H1 (cell line): ENCODE measurements at regions not wholly inside any gene's neighbourhood (a gene's known extent, or its start where the extent isn't known, plus 50 kb on each side); places are given as distances from the start of the nearest gene placed in this dataset.

Experiments used
- CTCF ChIA-PET: fragments of 300-600 bp; sonication (Branson Sonifier 250); formaldehyde crosslinking; loops from one replicate; lab custom pipeline; 2021; ENCODE audit not compliant: partially characterized antibody; lab: Charles Lee
- POLR2A ChIA-PET: fragments of 300-600 bp; sonication (Branson Sonifier 250); formaldehyde crosslinking; loops from one replicate; lab custom pipeline; 2021; ENCODE audit warnings: inconsistent platforms; ENCODE audit not compliant: partially characterized antibody; lab: Charles Lee
- DNase-seq, 2 experiments: peaks; one replicate each; pipeline versions ENCODE4 v3.0.0 to v3.0.0-alpha.2; 2010 to 2022; ENCODE audit warnings: low spot score in 2 of 2, low read depth in 1 of 2, mixed read lengths in 1 of 2
- FAIRE-seq: peaks from 2 replicates; lab custom pipeline; 2011; peaks lifted over from hg19 to GRCh38; lab: Jason Lieb, UNC
- H2AFZ ChIP-seq: 2 replicates; pipeline ENCODE4 v1.8.1; 2012; ENCODE audit warnings: low read length, inconsistent platforms
- H2AK5ac ChIP-seq: 2 replicates; pipeline ENCODE4 v1.6.1; 2013; ENCODE audit warnings: low read depth, low read length
- H2BK120ac ChIP-seq: replicated peaks from 2 replicates; pipeline ENCODE3; 2013; ENCODE audit warnings: low read depth, low read length, inconsistent platforms
- H2BK12ac ChIP-seq: 2 replicates; pipeline ENCODE4 v1.6.1; 2013; ENCODE audit warnings: low read depth, low read length
- H2BK15ac ChIP-seq: 2 replicates; pipeline ENCODE4 v1.6.1; 2013; ENCODE audit warnings: low read length
- H2BK20ac ChIP-seq: 2 replicates; pipeline ENCODE4 v1.6.1; 2013; ENCODE audit warnings: low read length
- H2BK5ac ChIP-seq: 2 replicates; pipeline ENCODE4 v1.6.1; 2013; ENCODE audit warnings: low read depth, low read length
- H3K14ac ChIP-seq: 2 replicates; pipeline ENCODE4 v1.6.1; 2013; ENCODE audit warnings: inconsistent platforms; ENCODE audit not compliant: insufficient read length
- H3K18ac ChIP-seq: 2 replicates; pipeline ENCODE4 v1.6.1; 2013; ENCODE audit warnings: low read length; ENCODE audit errors: extremely low read depth
- H3K23ac ChIP-seq: 2 replicates; pipeline ENCODE4 v1.6.1; 2013; ENCODE audit warnings: inconsistent platforms; ENCODE audit not compliant: insufficient read length
- H3K23me2 ChIP-seq: 2 replicates; pipeline ENCODE4 v1.6.1; 2013; ENCODE audit warnings: low read depth, low read length
- H3K27ac ChIP-seq: 2 replicates; pipeline ENCODE4 v1.6.1; 2011; ENCODE audit warnings: low read depth, low read length, inconsistent platforms
- H3K27me3 ChIP-seq, 4 experiments: replicated peaks in 1 of 4; 1 replicate in 1 of 4; 2 replicates in 3 of 4; pipeline versions ENCODE4 v1.6.1 to v1.8.1; 2011 to 2013; ENCODE audit warnings: low read length in 3 of 4, mild to moderate bottlenecking in 3 of 4, inconsistent platforms in 2 of 4, mixed read lengths in 2 of 4, moderate library complexity in 1 of 4; ENCODE audit not compliant: control insufficient read depth in 3 of 4, insufficient read depth in 3 of 4; ENCODE audit errors: extremely low read depth in 1 of 4
- H3K36me3 ChIP-seq, 4 experiments: 2 replicates each; pipeline versions ENCODE4 v1.6.1 to v1.8.1; 2011 to 2013; ENCODE audit warnings: mild to moderate bottlenecking in 4 of 4, low read length in 3 of 4, moderate library complexity in 2 of 4, control low read depth in 1 of 4, inconsistent platforms in 1 of 4; ENCODE audit not compliant: insufficient read depth in 4 of 4, control insufficient read depth in 2 of 4
- H3K4ac ChIP-seq: replicated peaks from 2 replicates; pipeline ENCODE3; 2013; ENCODE audit warnings: low read length, low read depth, mixed read lengths, inconsistent platforms; ENCODE audit not compliant: insufficient read length
- H3K4me1 ChIP-seq, 4 experiments: replicated peaks in 1 of 4; 1 replicate in 1 of 4; 2 replicates in 3 of 4; pipeline versions ENCODE4 v1.6.1 to v1.8.1; 2011 to 2013; ENCODE audit warnings: low read length in 3 of 4, inconsistent platforms in 2 of 4, mixed read lengths in 1 of 4; ENCODE audit not compliant: insufficient read depth in 4 of 4, control insufficient read depth in 3 of 4
- H3K4me2 ChIP-seq, 2 experiments: 2 replicates each; pipeline versions ENCODE4 v1.6.1 to v1.8.1; 2011 to 2013; ENCODE audit warnings: low read depth in 2 of 2, low read length in 2 of 2, control low read depth in 1 of 2, inconsistent platforms in 1 of 2, mild to moderate bottlenecking in 1 of 2; ENCODE audit not compliant: insufficient read depth in 1 of 2
- H3K4me3 ChIP-seq, 4 experiments: fragments of 200-600, 300-600 bp in 1 of 4; sonication (generic), shearing (Covaris generic), sonication (Bioruptor Twin) in 1 of 4; 2 replicates each; pipeline versions ENCODE4 v1.5.1 to v1.8.1; 2011 to 2016; ENCODE audit warnings: low read length in 4 of 4, low read depth in 3 of 4, control low read depth in 2 of 4, inconsistent platforms in 2 of 4, mild to moderate bottlenecking in 2 of 4, mixed read lengths in 1 of 4, moderate library complexity in 1 of 4; ENCODE audit not compliant: insufficient read depth in 2 of 4; ENCODE audit errors: extremely low read depth in 1 of 4
- H3K56ac ChIP-seq: replicated peaks from 2 replicates; pipeline ENCODE3; 2013; ENCODE audit warnings: low read depth, mild to moderate bottlenecking, mixed read lengths, low read length, inconsistent platforms; ENCODE audit not compliant: insufficient read length
- H3K79me1 ChIP-seq: 2 replicates; pipeline ENCODE4 v1.6.1; 2013; ENCODE audit warnings: low read depth, low read length, control low read depth
- H3K79me2 ChIP-seq, 2 experiments: 2 replicates each; pipeline versions ENCODE4 v1.6.1 to v1.8.1; 2012 to 2013; ENCODE audit warnings: low read length in 2 of 2, mild to moderate bottlenecking in 2 of 2, inconsistent platforms in 1 of 2; ENCODE audit not compliant: insufficient read depth in 2 of 2, control insufficient read depth in 1 of 2
- H3K9ac ChIP-seq, 4 experiments: replicated peaks in 1 of 4; 1 replicate in 1 of 4; 2 replicates in 3 of 4; pipeline versions ENCODE4 v1.6.1 to v1.8.1; 2011 to 2013; ENCODE audit warnings: low read depth in 3 of 4, low read length in 3 of 4, control low read depth in 2 of 4, mild to moderate bottlenecking in 2 of 4, moderate library complexity in 2 of 4, inconsistent platforms in 1 of 4; ENCODE audit errors: extremely low read depth in 1 of 4
- H3K9me3 ChIP-seq, 2 experiments: 2 replicates each; pipeline versions ENCODE4 v1.6.1 to v1.8.1; 2012 to 2013; ENCODE audit warnings: mild to moderate bottlenecking in 2 of 2, moderate library complexity in 2 of 2, control low read depth in 1 of 2, inconsistent platforms in 1 of 2, low read depth in 1 of 2, low read length in 1 of 2, mixed read lengths in 1 of 2; ENCODE audit not compliant: insufficient read depth in 2 of 2
- H4K20me1 ChIP-seq, 2 experiments: replicated peaks in 1 of 2; 2 replicates each; pipeline versions ENCODE3 to v1.8.1; 2011 to 2013; ENCODE audit warnings: inconsistent platforms in 2 of 2, low read length in 2 of 2, mild to moderate bottlenecking in 1 of 2; ENCODE audit not compliant: insufficient read depth in 2 of 2, control insufficient read depth in 1 of 2
- H4K5ac ChIP-seq: 2 replicates; pipeline ENCODE4 v1.6.1; 2013; ENCODE audit warnings: low read length, low read depth, mixed read lengths, inconsistent platforms; ENCODE audit not compliant: insufficient read length
- H4K8ac ChIP-seq: 2 replicates; pipeline ENCODE4 v1.8.0; 2013; ENCODE audit warnings: mild to moderate bottlenecking, moderate library complexity, low read length, inconsistent platforms; ENCODE audit not compliant: insufficient read depth; ENCODE audit errors: extremely low read depth
- H4K91ac ChIP-seq: replicated peaks from 2 replicates; pipeline ENCODE3; 2013; ENCODE audit warnings: low read length, mixed read lengths, inconsistent platforms; ENCODE audit not compliant: insufficient read length
- CHD2 ChIP-seq: IDR thresholded peaks from 2 replicates; pipeline ENCODE4 v1.6.1; 2012; ENCODE audit warnings: low read length, improper control_type of control experiment
- CREB1 ChIP-seq: IDR thresholded peaks from 2 replicates; pipeline ENCODE4 v1.6.1; 2012; ENCODE audit warnings: inconsistent platforms
- GABPA ChIP-seq: IDR thresholded peaks from 2 replicates; pipeline ENCODE4 v1.6.1; 2011; ENCODE audit warnings: mild to moderate bottlenecking, low read length, moderate library complexity, borderline replicate concordance; ENCODE audit not compliant: insufficient read depth
- KDM1A ChIP-seq: fragments of 200-600, 300-600 bp; sonication (generic); IDR thresholded peaks from 2 replicates; pipeline ENCODE4 v1.7.1; 2016; ENCODE audit warnings: mild to moderate bottlenecking, low read length, borderline replicate concordance
- NANOG ChIP-seq: IDR thresholded peaks from 2 replicates; pipeline ENCODE4 v1.6.1; 2011; ENCODE audit warnings: low read length, low read depth, mild to moderate bottlenecking, inconsistent platforms; ENCODE audit not compliant: insufficient read depth, poor library complexity, severe bottlenecking
- POU5F1 ChIP-seq: IDR thresholded peaks from 2 replicates; pipeline ENCODE4 v1.6.1; 2011; ENCODE audit warnings: low read depth, mild to moderate bottlenecking, low read length, moderate library complexity
- RAD21 ChIP-seq, 2 experiments: IDR thresholded peaks in 1 of 2; conservative IDR thresholded peaks in 1 of 2; 2 replicates each; pipeline ENCODE4 v1.6.1; 2011; ENCODE audit warnings: low read depth in 2 of 2, low read length in 2 of 2, improper control_type of control experiment in 1 of 2, inconsistent platforms in 1 of 2, mild to moderate bottlenecking in 1 of 2, moderate library complexity in 1 of 2
- RNF2 ChIP-seq: fragments of 200-900, 300-1000 bp; sonication (generic); IDR thresholded peaks from 2 replicates; pipeline ENCODE4 v1.7.1; 2016; ENCODE audit warnings: borderline replicate concordance, low read depth, mild to moderate bottlenecking, antibody characterized with exemption, low read length; ENCODE audit not compliant: poor library complexity, severe bottlenecking; ENCODE audit errors: missing control alignments
- RXRA ChIP-seq: IDR thresholded peaks from 2 replicates; pipeline ENCODE4 v1.6.1; 2011; ENCODE audit warnings: low read depth, mild to moderate bottlenecking, low read length, moderate library complexity; ENCODE audit not compliant: insufficient read depth
- SIN3A ChIP-seq, 2 experiments: IDR thresholded peaks in 1 of 2; conservative IDR thresholded peaks in 1 of 2; 2 replicates each; pipeline ENCODE4 v1.6.1; 2011 to 2012; ENCODE audit warnings: low read length in 2 of 2, improper control_type of control experiment in 1 of 2, low read depth in 1 of 2, mild to moderate bottlenecking in 1 of 2
- SUZ12 ChIP-seq: fragments of 200-600 bp; sonication (generic); IDR thresholded peaks from 2 replicates; pipeline ENCODE4 v1.6.1; 2012; ENCODE audit warnings: mild to moderate bottlenecking, inconsistent platforms, low read length, moderate library complexity, mixed read lengths
- TAF1 ChIP-seq: IDR thresholded peaks from 2 replicates; pipeline ENCODE4 v1.6.1; 2011; ENCODE audit warnings: mild to moderate bottlenecking, low read depth, low read length
- TBP ChIP-seq: IDR thresholded peaks from 2 replicates; pipeline ENCODE4 v1.6.1; 2011; ENCODE audit warnings: low read depth, low read length, improper control_type of control experiment
- ZNF274 ChIP-seq: IDR thresholded peaks from 2 replicates; pipeline ENCODE4 v1.7.0; 2012; ENCODE audit warnings: low read length, borderline replicate concordance; ENCODE audit errors: extremely low read depth
- WGBS, 2 experiments: shearing (Covaris generic) in 1 of 2; methylation state at CpG; one replicate each; pipeline versions ENCODE4 v1.1.6 to v1.1.7; 2013 to 2015; ENCODE audit warnings: low lambda C conversion rate in 2 of 2, mixed read lengths in 2 of 2, inconsistent platforms in 1 of 2, low coverage in 1 of 2, missing lambda C conversion rate in 1 of 2; ENCODE audit not compliant: insufficient replicate concordance in 2 of 2, insufficient coverage in 1 of 2, insufficient read length in 1 of 2; ENCODE audit errors: extremely low coverage in 1 of 2, missing lambda C conversion rate in 1 of 2; 5-methylcytosine and 5-hydroxymethylcytosine counted together

- no peak overlapping the region for H3K4me2 ChIP-seq
- no peak overlapping the region for H2BK5ac ChIP-seq
- ChIA-PET CTCF (interaction anchor here (0.6 to 2.0 kb wide), 17 partner anchors 9 to 184 kb away, joined by 3 to 12 read pairs (median 3); no protein-coding TSS in a partner anchor), POLR2A (no interaction called here)
- H3K23me2 ChIP-seq, result no peaks in the 10 kb centered on the region
- no peaks in the 10 kb centered on the region for H3K4me1 ChIP-seq
- no peak overlapping the region for H2AFZ ChIP-seq
- H3K9ac ChIP-seq, result no peak overlapping the region
- no peak overlapping the region for H3K18ac ChIP-seq
- no peak overlapping the region for H2AK5ac ChIP-seq
- no peak overlapping the region for H2BK120ac ChIP-seq
- no peak overlapping the region for H2BK15ac ChIP-seq
- H3K9me3 ChIP-seq, result 0 out of 4 replicates have a peak, but pooled peaks cover 0 to 2% of the 10 kb centered on the region in 2 experiments
- H2BK12ac ChIP-seq, result no peak overlapping the region
- H4K8ac ChIP-seq, result no peak overlapping the region
- no peaks in the 10 kb centered on the region for H3K36me3 ChIP-seq
- H4K5ac ChIP-seq, result no peak overlapping the region
- H4K91ac ChIP-seq, result no peak overlapping the region
- H2BK20ac ChIP-seq, result no peak overlapping the region
- H3K79me2 ChIP-seq, result no peaks in the 10 kb centered on the region
- H3K79me1 ChIP-seq, result no peaks in the 10 kb centered on the region
- 81% methylated on average over 2 of the region's 2 CpGs; no CpG with 5 or more reads in 1 of the 2 experiments for WGBS, 2 experiments
- no peaks in the 10 kb centered on the region for H3K27me3 ChIP-seq
- no peak overlapping the region for H3K4me3 ChIP-seq
- H4K20me1 ChIP-seq, result no peaks in the 10 kb centered on the region
- no peak overlapping the region for H3K23ac ChIP-seq
- no peak overlapping the region for H3K14ac ChIP-seq
- DNase-seq, result peak in 1 of 2 experiments; percentile 63
- no peak overlapping the region for H3K56ac ChIP-seq
- H3K27ac ChIP-seq, result no peak overlapping the region
- H3K4ac ChIP-seq, result no peak overlapping the region
- FAIRE-seq, result peak; percentile 28
- no peak for TF ChIP-seq GABPA
- TF ChIP-seq SIN3A (conservative IDR thresholded peaks at IDR 0.05 in 1 of 2, IDR thresholded peaks at IDR 0.05 in 1 of 2; ENCODE audit: low read depth in 1 of 2, low read length in 2 of 2), result no peak
- peak; percentile 29 to 56; a peak in 3 of 4 replicates for TF ChIP-seq RAD21 (IDR thresholded peaks at IDR 0.05 in 1 of 2, conservative IDR thresholded peaks at IDR 0.05 in 1 of 2; ENCODE audit: low read depth in 2 of 2, low read length in 2 of 2)
- TF ChIP-seq CREB1, result no peak
- TF ChIP-seq NANOG, result no peak
- TF ChIP-seq ZNF274, result no peak
- TF ChIP-seq RNF2, result no peak
- peak; percentile 87 for TF ChIP-seq POU5F1
- no peak for TF ChIP-seq SUZ12
- no peak for TF ChIP-seq KDM1A
- no peak for TF ChIP-seq TBP
- no peak for TF ChIP-seq RXRA
- no peak for TF ChIP-seq TAF1
- no peak for TF ChIP-seq CHD2
Measured at GRCh38 chr4:180757927-180758326, 1485.3 kb upstream of the TENM3 start.
